CD14-positive monocyte (primary cell): ENCODE measurements at regions not wholly inside any gene's neighbourhood (a gene's known extent, or its start where the extent isn't known, plus 50 kb on each side); places are given as distances from the start of the nearest gene placed in this dataset.
A peak's percentile ranks its signal among the peaks of the same experiment; 100 is the strongest.
"Not testable (repeated sequence)": the region's sequence is repeated elsewhere in the genome, so short reads cannot be mapped to it uniquely, and the experiment has no call there.

ENCODE experiments used
- DNase-seq, 3 donors: peaks; one replicate each; pipeline ENCODE4 v3.0.0-alpha.2; 2011 to 2022
- H2AFZ ChIP-seq: 2 replicates; pipeline ENCODE4 v1.6.0; 2012; ENCODE audit warnings: mild to moderate bottlenecking, low read depth, low read length, inconsistent platforms; ENCODE audit not compliant: insufficient read depth, poor library complexity, severe bottlenecking
- H3K27ac ChIP-seq, 2 donors: 1 replicate in 1 of 2; 2 replicates in 1 of 2; pipeline ENCODE4 v1.5.1; 2012 to 2013; ENCODE audit warnings: low read length in 2 of 2, control low read depth in 1 of 2, inconsistent platforms in 1 of 2, low read depth in 1 of 2, mild to moderate bottlenecking in 1 of 2
- H3K27me3 ChIP-seq, 2 donors: one replicate each; pipeline versions ENCODE4 v1.6.0 to v1.6.1; 2011 to 2013; ENCODE audit warnings: low read length in 2 of 2; ENCODE audit not compliant: control insufficient read depth in 2 of 2, insufficient read depth in 2 of 2
- H3K36me3 ChIP-seq, 2 donors: replicated peaks in 1 of 2; 1 replicate in 1 of 2; 2 replicates in 1 of 2; pipeline versions ENCODE4 v1.5.1 to v1.6.1; 2012 to 2013; ENCODE audit warnings: low read length in 2 of 2, control low read depth in 1 of 2, inconsistent platforms in 1 of 2, mild to moderate bottlenecking in 1 of 2; ENCODE audit not compliant: insufficient read depth in 2 of 2, control insufficient read depth in 1 of 2
- H3K4me1 ChIP-seq, 2 donors: 1 replicate in 1 of 2; 2 replicates in 1 of 2; pipeline versions ENCODE4 v1.5.1 to v1.6.1; 2012 to 2013; ENCODE audit warnings: low read length in 2 of 2, control low read depth in 1 of 2, inconsistent platforms in 1 of 2, mild to moderate bottlenecking in 1 of 2, moderate library complexity in 1 of 2; ENCODE audit not compliant: insufficient read depth in 2 of 2, control insufficient read depth in 1 of 2
- H3K4me2 ChIP-seq: replicated peaks from 2 replicates; pipeline ENCODE3; 2012; ENCODE audit warnings: low read length, moderate library complexity, mild to moderate bottlenecking; ENCODE audit not compliant: poor library complexity, severe bottlenecking; ENCODE audit errors: extremely low read depth
- H3K4me3 ChIP-seq, 3 experiments: fragments of 200-600 bp in 1 of 3; sonication (generic) in 1 of 3; replicated peaks in 1 of 3; 1 replicate in 2 of 3; 2 replicates in 1 of 3; pipeline ENCODE4 v1.5.1; 2011 to 2013; ENCODE audit warnings: low read length in 3 of 3, mild to moderate bottlenecking in 3 of 3, control low read depth in 2 of 3, low read depth in 2 of 3, inconsistent platforms in 1 of 3, moderate library complexity in 1 of 3
- H3K79me2 ChIP-seq: 2 replicates; pipeline ENCODE4 v1.6.0; 2012; ENCODE audit warnings: mild to moderate bottlenecking, control low read depth, inconsistent platforms, low read length, moderate library complexity; ENCODE audit not compliant: insufficient read depth
- H3K9ac ChIP-seq: 2 replicates; pipeline ENCODE4 v1.6.0; 2017; ENCODE audit warnings: low read length, mild to moderate bottlenecking; ENCODE audit not compliant: insufficient read depth, poor library complexity, severe bottlenecking
- H3K9me3 ChIP-seq, 2 donors: replicated peaks in 1 of 2; 1 replicate in 1 of 2; 2 replicates in 1 of 2; pipeline versions ENCODE4 v1.5.1 to v1.6.1; 2012 to 2013; ENCODE audit warnings: low read length in 2 of 2, control low read depth in 1 of 2; ENCODE audit not compliant: control insufficient read depth in 1 of 2, insufficient read depth in 1 of 2
- H4K20me1 ChIP-seq: 2 replicates; pipeline ENCODE4 v1.6.0; 2012; ENCODE audit warnings: mild to moderate bottlenecking, low read length, control low read depth, moderate library complexity; ENCODE audit not compliant: insufficient read depth
- H3K27ac Mint-ChIP-seq, 7 donors: one replicate each; pipeline ENCODE4 v1.8.0; 2020; ENCODE audit warnings: mild to moderate bottlenecking in 7 of 7, mixed read lengths in 7 of 7, moderate library complexity in 6 of 7, inconsistent platforms in 2 of 7
- H3K27me3 Mint-ChIP-seq, 3 donors: one replicate each; pipeline ENCODE4 v1.8.0; 2021 to 2022; ENCODE audit warnings: low read depth in 3 of 3, mild to moderate bottlenecking in 3 of 3, mixed read lengths in 3 of 3, moderate library complexity in 3 of 3, inconsistent platforms in 1 of 3
- H3K36me3 Mint-ChIP-seq, 2 donors: one replicate each; pipeline ENCODE4 v1.8.0; 2020; ENCODE audit warnings: mixed read lengths in 2 of 2, inconsistent platforms in 1 of 2, mild to moderate bottlenecking in 1 of 2
- H3K4me1 Mint-ChIP-seq: one replicate; pipeline ENCODE4 v1.8.0; 2020; ENCODE audit warnings: mild to moderate bottlenecking, mixed read lengths
- H3K4me3 Mint-ChIP-seq, 2 donors: one replicate each; pipeline ENCODE4 v1.8.0; 2020; ENCODE audit warnings: mild to moderate bottlenecking in 2 of 2, mixed read lengths in 2 of 2, moderate library complexity in 1 of 2
- H3K9me3 Mint-ChIP-seq, 7 donors: one replicate each; pipeline ENCODE4 v1.8.0; 2020 to 2022; ENCODE audit warnings: mixed read lengths in 7 of 7, mild to moderate bottlenecking in 6 of 7, moderate library complexity in 6 of 7, inconsistent platforms in 2 of 7
- CTCF ChIP-seq: fragments of 200-600 bp; IDR thresholded peaks from one replicate; pipeline ENCODE4 v1.8.0; 2022; ENCODE audit warnings: antibody characterized with exemption, mild to moderate bottlenecking
- WGBS: methylation state at CpG from one replicate; pipeline ENCODE4 v1.1.5; 2013; ENCODE audit warnings: missing lambda C conversion rate; ENCODE audit not compliant: insufficient coverage; 5-methylcytosine and 5-hydroxymethylcytosine counted together
- intact Hi-C, 2 donors: fragments of 100-400 bp; cut with micrococcal nuclease; formaldehyde crosslinking; loops; one replicate each; pipeline versions ENCODE4 v1.15.0 to v1.15.1; 2023

DNA sequence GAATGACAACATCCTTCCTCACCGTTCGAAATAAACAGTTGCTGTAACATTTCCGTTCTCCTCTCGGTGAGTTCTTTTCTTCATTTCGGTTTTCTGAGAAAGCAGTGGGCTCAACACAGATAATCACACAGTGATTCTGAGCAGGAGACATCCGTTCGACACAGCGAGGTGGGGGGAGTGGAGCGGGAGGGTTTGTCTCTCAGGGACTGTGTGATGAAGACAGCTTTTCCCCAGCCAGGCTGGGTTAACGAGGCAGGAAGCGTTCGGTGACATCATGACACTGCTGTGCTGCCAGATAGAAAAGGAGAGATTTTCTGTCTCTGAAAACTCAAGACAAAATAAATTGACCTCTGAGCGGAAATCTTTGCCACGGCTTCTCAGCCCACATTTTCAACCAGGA lies 119.3 kb downstream of the CRLF2 start:
- no peak overlapping the region for H3K27ac Mint-ChIP-seq
- Histone ChIP-seq H3K27ac (no peak overlapping the region), H3K4me3 (no peak overlapping the region), H2AFZ (no peak overlapping the region), H3K4me2 (no peak overlapping the region), H4K20me1 (no peaks in the 10 kb centered on the region), H3K9me3 (peaks cover 9 to 14% of the 10 kb centered on the region in 2 donors), H3K27me3 (no peaks in the 10 kb centered on the region), H3K4me1 (no peaks in the 10 kb centered on the region), H3K79me2 (no peaks in the 10 kb centered on the region), H3K9ac (no peak overlapping the region), H3K36me3 (no peaks in the 10 kb centered on the region)
- no peak for DNase-seq
- H3K9me3 Mint-ChIP-seq = peaks cover 7 to 14% (median 13%) of the 10 kb centered on the region in 7 donors
- peaks cover 3% of the 10 kb centered on the region for H3K4me1 Mint-ChIP-seq
- TF ChIP-seq CTCF = no peak
- H3K36me3 Mint-ChIP-seq = no peaks in the 10 kb centered on the region
- peaks cover 5 to 17% (median 7%) of the 10 kb centered on the region in 3 donors for H3K27me3 Mint-ChIP-seq
- 49% methylated on average over 6 of the region's 14 CpGs for WGBS
- intact Hi-C loops = no loop called here
- H3K4me3 Mint-ChIP-seq = peak overlapping the region; percentile 5 to 10

DNA sequence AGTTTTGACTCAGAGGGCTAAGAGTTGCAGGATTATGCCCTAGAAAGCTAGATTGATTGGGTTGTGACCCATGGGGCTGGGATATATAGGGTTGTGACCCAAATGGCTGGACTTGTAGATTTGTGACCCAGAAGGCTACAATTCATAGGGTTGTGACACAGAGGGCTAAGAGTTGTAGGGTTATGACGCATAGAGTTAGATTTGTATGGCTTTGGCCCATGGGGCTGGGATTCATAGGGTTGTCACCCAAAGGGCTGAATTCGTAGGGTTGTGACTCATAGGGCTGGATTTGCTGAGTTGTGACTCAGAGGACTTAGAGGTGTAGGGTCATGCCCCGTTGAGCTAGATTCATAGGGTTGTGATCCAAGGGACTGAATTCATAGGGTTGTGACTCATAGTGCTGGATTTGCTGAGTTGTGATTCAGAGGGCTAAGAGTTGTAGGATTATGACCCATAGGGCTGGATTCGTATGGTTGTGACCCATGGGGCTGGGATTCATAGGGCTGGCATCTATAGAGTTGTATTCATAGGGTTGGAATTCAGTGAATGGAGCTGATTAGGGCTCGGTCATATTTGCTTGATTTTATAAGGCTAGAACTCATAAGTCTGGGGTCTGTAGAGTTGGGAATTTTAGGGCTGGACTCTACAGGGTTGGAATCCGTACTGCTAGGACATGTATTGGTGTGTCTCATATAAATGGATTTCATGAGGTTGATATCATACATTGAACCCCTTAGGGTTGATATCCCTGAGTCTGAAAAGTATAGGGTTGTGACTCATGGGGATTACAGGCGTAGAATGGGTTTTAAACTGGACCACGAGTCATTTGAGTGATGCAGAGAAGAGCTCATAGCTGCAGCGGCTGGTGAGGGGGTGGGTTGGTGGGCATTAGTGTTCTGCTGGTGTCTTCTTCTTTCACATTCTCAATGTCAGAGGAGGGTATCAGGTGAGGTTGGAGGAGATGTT lies 125.7 kb downstream of the CRLF2 start:
- Histone ChIP-seq H3K4me2 (no peak overlapping the region), H2AFZ (no peak overlapping the region), H3K27me3 (peaks cover 0 to 2% of the 10 kb centered on the region in 2 donors), H3K9me3 (peaks cover 19 to 23% of the 10 kb centered on the region in 2 donors), H3K27ac (no peak overlapping the region), H3K79me2 (no peaks in the 10 kb centered on the region), H3K36me3 (no peaks in the 10 kb centered on the region), H3K4me1 (no peaks in the 10 kb centered on the region), H3K9ac (no peak overlapping the region), H3K4me3 (no peak overlapping the region), H4K20me1 (no peaks in the 10 kb centered on the region)
- peaks cover 2 to 24% (median 12%) of the 10 kb centered on the region in 3 donors for H3K27me3 Mint-ChIP-seq
- peak overlapping the region in 1 of 7 donors; percentile 21 for H3K27ac Mint-ChIP-seq
- intact Hi-C loops = no loop called here
- TF ChIP-seq CTCF = no peak
- 79% methylated on average over 9 of the region's 9 CpGs for WGBS
- peaks cover 27 to 32% (median 29%) of the 10 kb centered on the region in 7 donors for H3K9me3 Mint-ChIP-seq
- H3K4me1 Mint-ChIP-seq = no peaks in the 10 kb centered on the region
- H3K4me3 Mint-ChIP-seq = no peak overlapping the region
- peak in 1 of 3 donors; percentile 33 for DNase-seq
- no peaks in the 10 kb centered on the region for H3K36me3 Mint-ChIP-seq

- H3K9ac ChIP-seq, H3K4me3 ChIP-seq, H3K4me3 Mint-ChIP-seq, H3K27ac ChIP-seq, H3K36me3 Mint-ChIP-seq, H3K27me3 ChIP-seq, H3K4me1 ChIP-seq, intact Hi-C loops, H3K36me3 ChIP-seq, DNase-seq, H3K4me1 Mint-ChIP-seq, H3K79me2 ChIP-seq, H2AFZ ChIP-seq, H4K20me1 ChIP-seq, H3K4me2 ChIP-seq: not testable (repeated sequence)
- Mint-ChIP-seq H3K9me3 (peaks cover 27 to 32% (median 29%) of the 10 kb centered on the region in 7 donors), H3K27me3 (peaks cover 2 to 21% (median 14%) of the 10 kb centered on the region in 3 donors), H3K27ac (peak overlapping the region in 2 of 7 donors; percentile 23 to 43)
- peaks cover 19 to 23% of the 10 kb centered on the region in 2 donors for H3K9me3 ChIP-seq
- WGBS = 88% methylated on average over 2 of the region's 2 CpGs
Observed at GRCh38 chrX:1085871-1086270, 126.6 kb downstream of the CRLF2 start.
